Loucy (cell line): ENCODE measurements at regions not wholly inside any gene's neighbourhood (a gene's known extent, or its start where the extent isn't known, plus 50 kb on each side); places are given as distances from the start of the nearest gene placed in this dataset.

Experiments
- CTCF ChIP-seq: fragments of 200-600 bp; sonication (generic); conservative IDR thresholded peaks from 2 replicates; pipeline ENCODE4 v1.5.1; 2014; ENCODE audit warnings: mild to moderate bottlenecking, antibody characterized with exemption, low read length
- EZH2phosphoT487 ChIP-seq: fragments of 200-600 bp; IDR thresholded peaks from 2 replicates; pipeline ENCODE4 v1.6.1; 2018; ENCODE audit warnings: antibody characterized with exemption, mild to moderate bottlenecking, moderate library complexity, borderline replicate concordance

GRCh38 chr3:25906132-25906906, 116.4 kb downstream of the OXSM start:
- no peak for TF ChIP-seq CTCF
- no peak for TF ChIP-seq EZH2phosphoT487
